HG03097 (cell line): ENCODE measurements at regions not wholly inside any gene's neighbourhood (a gene's known extent, or its start where the extent isn't known, plus 50 kb on each side); places are given as distances from the start of the nearest gene placed in this dataset.
A peak's percentile ranks its signal among the peaks of the same experiment; 100 is the strongest.

ENCODE experiments used
- ATAC-seq: cut with Tn5 transposase; IDR thresholded peaks from one replicate; pipeline ENCODE4 v1.9.1; 2021; ENCODE audit not compliant: unreplicated experiment, low FRiP score

- no peak for ATAC-seq
Measured at GRCh38 chr1:239675735-239676134, 289.4 kb downstream of the CHRM3 start.

GRCh38 chr1:239676522-239677273 lies 290.3 kb downstream of the CHRM3 start:
- ATAC-seq = no peak

- no peak for ATAC-seq
Measured at GRCh38 chr1:239677362-239677761, 291.0 kb downstream of the CHRM3 start.

- no peak for ATAC-seq
Measured at GRCh38 chr1:239678181-239678580, 291.8 kb downstream of the CHRM3 start.

GRCh38 chr1:239682046-239682445 lies 295.7 kb downstream of the CHRM3 start:
- no peak for ATAC-seq

- no peak for ATAC-seq
Measured at GRCh38 chr1:239682960-239683359, 296.6 kb downstream of the CHRM3 start.

- no peak for ATAC-seq
Measured at GRCh38 chr1:239686386-239686785, 300.0 kb downstream of the CHRM3 start.

- no peak for ATAC-seq
Measured at GRCh38 chr1:239696317-239696716, 309.9 kb downstream of the CHRM3 start.

- ATAC-seq = no peak
Measured at GRCh38 chr1:239700667-239701066, 314.3 kb downstream of the CHRM3 start.

- no peak for ATAC-seq
Measured at GRCh38 chr1:239703075-239703474, 316.7 kb downstream of the CHRM3 start.

GRCh38 chr1:239706245-239706892 lies 320.0 kb downstream of the CHRM3 start:
- no peak for ATAC-seq

- no peak for ATAC-seq
Measured at GRCh38 chr1:239707615-239708014, 321.2 kb downstream of the CHRM3 start.

GRCh38 chr1:239708622-239709021 lies 322.3 kb downstream of the CHRM3 start:
- no peak for ATAC-seq

- no peak for ATAC-seq
Measured at GRCh38 chr1:239711768-239712167, 325.4 kb downstream of the CHRM3 start.

- ATAC-seq = no peak
Measured at GRCh38 chr1:239717097-239717917, 330.9 kb downstream of the CHRM3 start.

GRCh38 chr1:239717918-239718184 lies 331.5 kb downstream of the CHRM3 start:
- ATAC-seq = no peak

GRCh38 chr1:239718571-239718970 lies 332.2 kb downstream of the CHRM3 start:
- no peak for ATAC-seq

GRCh38 chr1:239718997-239719628 lies 332.7 kb downstream of the CHRM3 start:
- ATAC-seq = no peak

GRCh38 chr1:239719642-239720258 lies 333.4 kb downstream of the CHRM3 start:
- peak; percentile 85 for ATAC-seq

- ATAC-seq = no peak
Measured at GRCh38 chr1:239722035-239722434, 335.7 kb downstream of the CHRM3 start.
